Ammon's horn (tissue), 1 donor: ENCODE measurements at regions not wholly inside any gene's neighbourhood (a gene's known extent, or its start where the extent isn't known, plus 50 kb on each side); places are given as distances from the start of the nearest gene placed in this dataset.

ENCODE experiments used
- DNase-seq: peaks from one replicate; pipeline ENCODE4 v3.0.0-alpha.2; 2016; ENCODE audit warnings: low spot score

DNA sequence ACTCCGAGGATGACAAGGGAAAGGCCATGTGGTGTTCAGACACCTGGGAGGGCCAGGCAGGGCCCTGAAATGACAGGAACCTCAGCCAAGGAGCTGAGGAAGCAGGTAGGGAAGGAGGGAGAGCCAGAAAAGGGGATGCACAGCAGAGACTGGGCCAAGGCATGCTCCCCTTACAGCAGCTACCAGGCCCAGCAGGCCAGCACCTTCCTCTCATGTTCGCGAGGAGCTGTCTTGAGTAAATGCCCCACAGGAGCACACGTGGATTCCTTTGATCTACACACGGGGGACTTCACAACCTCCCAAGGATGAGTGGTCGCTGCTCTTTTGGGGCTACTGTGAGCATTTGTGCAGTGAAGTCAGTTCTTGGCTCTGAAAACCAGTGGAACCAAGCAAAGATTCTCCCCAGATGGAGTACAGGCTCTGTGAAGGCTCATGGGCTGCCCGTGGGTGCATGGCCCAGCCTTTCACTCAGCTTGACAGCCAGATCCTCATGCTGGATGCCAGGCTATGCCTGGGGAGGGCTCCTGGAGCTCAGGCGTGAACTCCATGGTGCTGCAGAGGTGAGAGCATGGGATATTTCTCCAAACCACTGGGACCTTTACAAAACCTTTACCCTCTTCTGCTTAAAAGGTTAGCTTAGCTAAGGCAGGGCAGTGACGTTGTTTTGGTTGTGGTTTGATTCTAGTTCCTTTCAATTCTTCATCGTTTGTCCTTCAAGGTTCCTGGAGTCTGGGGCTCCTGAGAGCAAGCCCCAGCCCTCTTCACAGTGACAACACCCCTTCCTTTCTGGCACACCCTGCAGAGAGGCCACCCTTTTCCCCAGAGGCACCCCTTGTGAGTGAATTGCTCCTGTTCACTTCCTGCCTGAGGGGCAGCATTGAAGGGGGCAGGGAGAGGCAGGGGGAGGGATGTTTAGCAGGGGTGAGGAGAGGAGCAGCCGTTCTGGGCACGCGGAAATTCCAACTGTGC, 74.2 kb upstream of the ZPBP start:
- DNase-seq = no peak

DNA sequence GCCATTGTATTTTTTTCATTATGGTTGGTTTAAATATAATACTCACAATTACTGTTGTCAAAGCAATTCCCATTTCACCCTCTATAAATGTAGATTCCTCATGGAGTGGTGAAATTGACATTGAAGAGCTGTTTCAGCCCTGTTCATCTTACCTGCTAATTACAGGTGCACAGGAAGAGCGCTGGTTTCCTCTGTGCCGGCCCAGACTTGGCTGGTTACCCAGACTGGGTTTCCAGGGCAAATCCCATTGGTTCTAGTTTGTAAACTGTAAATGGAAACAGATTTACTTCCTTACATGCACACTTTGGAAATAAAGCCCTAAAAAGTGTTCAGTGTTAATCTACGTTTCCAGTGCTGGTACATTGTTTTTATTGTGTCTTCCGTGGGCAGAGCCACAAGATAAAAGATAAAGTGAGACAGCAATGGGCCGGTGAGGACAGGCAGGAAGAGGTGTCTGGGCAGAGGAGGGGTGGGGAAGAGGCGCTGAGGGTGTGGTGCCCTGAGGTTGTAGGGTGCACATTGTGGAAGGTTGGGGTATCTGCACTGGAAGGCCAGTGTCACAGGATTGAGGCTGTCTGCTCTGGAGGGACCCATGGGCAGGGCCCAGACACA, 71.6 kb upstream of the ZPBP start:
- no peak for DNase-seq

GRCh38 chr7:50160206-50160605, 67.2 kb upstream of the ZPBP start:
- peak; percentile 30 for DNase-seq

GRCh38 chr7:50159154-50159553, 66.1 kb upstream of the ZPBP start:
- no peak for DNase-seq

DNA sequence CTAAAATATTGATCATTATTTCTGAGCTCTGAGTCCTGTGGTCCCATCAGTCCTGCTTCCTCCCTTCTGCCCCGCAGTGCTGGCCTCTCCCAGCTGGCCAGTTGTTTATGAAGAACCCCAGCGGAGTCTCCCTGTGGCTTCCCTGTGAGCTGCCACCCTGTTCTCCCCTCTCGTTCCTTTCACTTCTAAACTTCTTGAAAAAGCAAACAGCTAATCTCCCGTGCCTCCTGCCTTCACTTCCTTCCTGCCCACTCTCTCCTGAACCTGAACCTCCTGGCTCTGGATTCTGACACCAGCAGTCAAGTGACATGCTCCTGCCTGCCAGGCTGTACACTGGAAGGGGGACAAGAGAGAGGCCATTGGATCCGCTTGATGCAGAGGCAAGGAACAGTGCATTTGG, 63.7 kb upstream of the ZPBP start:
- DNase-seq = no peak

GRCh38 chr7:50156163-50156562, 63.1 kb upstream of the ZPBP start:
- DNase-seq = no peak

DNA sequence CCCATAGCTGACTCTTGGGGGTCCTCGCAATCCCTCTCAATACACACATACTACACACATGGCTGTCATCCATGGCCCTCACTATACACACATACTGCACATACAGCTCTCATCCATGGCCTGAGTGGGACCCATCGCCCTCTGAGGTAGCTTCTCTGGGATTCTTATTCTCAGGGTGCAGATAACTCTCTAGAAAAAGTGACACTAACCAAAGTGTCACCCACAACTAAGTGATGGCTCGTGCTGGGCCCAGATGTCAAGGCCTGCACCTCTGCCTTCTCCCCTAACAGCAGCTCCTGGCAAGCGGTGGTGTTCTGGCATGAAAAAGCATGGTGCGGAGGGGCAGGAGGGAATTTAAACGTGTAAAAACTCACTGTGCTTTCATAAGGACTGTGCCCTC, 62.7 kb upstream of the ZPBP start:
- DNase-seq = no peak

DNA sequence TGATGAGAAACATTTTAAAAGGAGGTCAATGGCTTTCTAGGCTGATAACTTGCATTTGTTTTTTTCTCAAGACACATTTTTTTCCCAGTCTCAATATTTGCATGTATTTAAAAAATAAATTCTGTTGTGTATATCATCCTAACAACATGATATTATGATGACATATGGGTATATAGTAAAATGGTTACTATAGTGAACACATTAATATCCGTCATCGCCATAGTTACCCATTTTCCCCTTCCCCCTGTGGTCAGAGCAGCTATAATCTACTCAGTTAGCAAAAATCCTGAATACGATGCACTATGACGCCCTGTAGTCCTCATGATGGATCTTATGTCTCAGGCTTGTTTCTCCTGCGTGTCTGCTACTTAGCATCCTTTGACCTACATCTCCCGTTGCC, 60.9 kb upstream of the ZPBP start:
- no peak for DNase-seq

DNA sequence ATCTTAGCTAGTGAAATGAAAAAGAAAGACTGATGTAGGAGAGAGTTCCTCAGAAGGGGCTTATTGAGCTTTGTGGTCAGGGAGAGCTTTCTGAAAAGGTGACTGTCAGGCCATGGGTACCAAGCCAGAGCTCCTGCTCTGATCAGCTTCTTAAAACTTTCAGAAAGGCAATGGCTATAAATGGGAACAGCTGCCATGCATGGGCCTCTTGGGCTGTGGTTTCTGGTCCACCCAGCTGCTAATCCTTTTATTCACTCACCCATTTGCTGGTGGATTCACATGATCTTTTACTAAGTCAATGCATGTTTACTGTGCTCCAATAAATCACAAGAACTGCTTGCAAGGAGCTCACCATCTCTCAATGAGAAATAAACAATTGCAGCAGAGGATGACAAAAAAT, 60.1 kb upstream of the ZPBP start:
- no peak for DNase-seq

DNA sequence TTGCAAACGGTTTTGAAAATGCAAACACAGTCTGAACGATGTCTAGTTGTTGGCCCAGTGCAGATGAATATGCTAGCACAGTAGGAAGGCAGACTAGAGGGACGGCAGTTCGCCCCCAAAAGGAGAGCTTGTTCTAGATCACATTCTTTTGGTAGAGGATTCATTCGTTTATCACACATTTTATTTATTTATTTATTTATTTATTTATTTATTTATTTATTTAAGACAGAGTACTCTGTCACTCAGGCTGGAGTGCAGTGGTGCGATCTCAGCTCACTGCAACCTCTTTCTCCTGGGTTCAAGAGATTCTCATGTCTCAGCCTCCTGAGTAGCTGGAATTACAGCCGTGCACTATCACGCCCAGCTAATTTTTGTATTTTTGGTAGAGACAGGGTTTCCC, 59.4 kb upstream of the ZPBP start:
- no peak for DNase-seq

- no peak for DNase-seq
These were observed 58.6 kb upstream of the ZPBP start for GRCh38 chr7:50151661-50152060.

DNA sequence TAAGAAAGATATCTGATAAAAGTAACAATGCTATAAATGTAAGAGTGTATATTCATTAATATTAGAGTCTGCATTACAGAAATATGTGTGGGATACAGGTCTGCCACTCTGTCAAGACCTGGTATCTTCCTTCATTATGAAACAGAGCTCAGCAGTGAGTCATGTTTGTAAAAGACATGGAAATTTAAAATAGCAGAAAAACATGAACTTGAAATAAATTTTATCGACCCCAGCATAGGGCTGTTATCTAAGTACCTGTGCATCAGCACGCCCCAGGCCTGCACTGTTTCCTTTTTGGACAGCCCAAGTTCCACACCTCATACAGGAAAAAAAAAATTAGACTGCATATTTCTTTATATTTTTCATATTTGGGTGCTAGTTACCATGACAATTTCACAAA, 58.0 kb upstream of the ZPBP start:
- DNase-seq = no peak

GRCh38 chr7:50149369-50149768, 56.3 kb upstream of the ZPBP start:
- DNase-seq = no peak

- DNase-seq = no peak
These were observed 55.1 kb upstream of the ZPBP start for GRCh38 chr7:50147951-50148808.

GRCh38 chr7:50146692-50147091, 53.6 kb upstream of the ZPBP start:
- no peak for DNase-seq

- no peak for DNase-seq
These were observed 52.8 kb upstream of the ZPBP start for GRCh38 chr7:50145801-50146338.

- no peak for DNase-seq
These were observed 52.2 kb upstream of the ZPBP start for GRCh38 chr7:50145226-50145625.
